GM12878 (cell line): ENCODE measurements at regions not wholly inside any gene's neighbourhood (a gene's known extent, or its start where the extent isn't known, plus 50 kb on each side); places are given as distances from the start of the nearest gene placed in this dataset.

Source experiments
- ATAC-seq: fragments of 200-7000 bp; cut with Tn5 transposase; 3 replicates; pipeline ENCODE4 v1.9.1; 2020; ENCODE audit warnings: mild to moderate bottlenecking, moderate library complexity
- BruUV-seq: library from RNA; stranded (reverse); fragments of 400-500 nt; replicated peaks from 2 replicates; lab custom pipeline; 2021; lab: Mats Ljungman, UMichigan
- CTCF ChIA-PET: fragments of 300-600 bp; sonication (Branson Sonifier 250); formaldehyde crosslinking; extraction: SDS; loops from one replicate; lab custom pipeline; 2021; ENCODE audit warnings: inconsistent platforms; lab: Yijun Ruan, JAX
- POLR2A ChIA-PET: fragments of 350-600 bp; formaldehyde crosslinking; extraction: SDS; loops from one replicate; lab custom pipeline; 2021; ENCODE audit warnings: inconsistent platforms; lab: Charles Lee
- RAD21 ChIA-PET: fragments of 300-600 bp; sonication (Branson Sonifier 250); formaldehyde crosslinking; loops from one replicate; lab custom pipeline; 2023; ENCODE audit warnings: antibody characterized with exemption; ENCODE audit not compliant: unreplicated experiment; lab: Charles Lee
- SMC1A ChIA-PET: fragments of 300-600 bp; sonication (Branson Sonifier 250); formaldehyde crosslinking; loops from one replicate; lab custom pipeline; 2023; ENCODE audit not compliant: unreplicated experiment, uncharacterized antibody; lab: Charles Lee
- DNase-seq: peaks from one replicate; pipeline ENCODE4 v3.0.0-alpha.2; 2011; ENCODE audit warnings: low read depth, low spot score
- FAIRE-seq: peaks from 3 replicates; lab custom pipeline; 2011; peaks lifted over from hg19 to GRCh38; lab: Jason Lieb, UNC
- H2AFZ ChIP-seq: 2 replicates; pipeline ENCODE4 v1.6.0; 2011; ENCODE audit warnings: low read depth, low read length, control low read depth; ENCODE audit not compliant: control insufficient read depth
- H3K27ac ChIP-seq: 2 replicates; pipeline ENCODE4 v1.5.1; 2011; ENCODE audit warnings: control low read depth; ENCODE audit not compliant: control insufficient read depth, insufficient read depth
- H3K27me3 ChIP-seq, 2 experiments: replicated peaks in 1 of 2; 2 replicates each; pipeline versions ENCODE4 v1.6.0 to v1.6.1; 2011; ENCODE audit warnings: low read length in 1 of 2; ENCODE audit not compliant: control insufficient read depth in 2 of 2, insufficient read depth in 2 of 2
- H3K36me3 ChIP-seq, 2 experiments: 2 replicates each; pipeline ENCODE4 v1.5.1; 2011; ENCODE audit warnings: low read length in 1 of 2; ENCODE audit not compliant: control insufficient read depth in 2 of 2, insufficient read depth in 2 of 2
- H3K4me1 ChIP-seq: 2 replicates; pipeline ENCODE4 v1.6.1; 2011; ENCODE audit warnings: mild to moderate bottlenecking, low read length, moderate library complexity, mixed read lengths; ENCODE audit not compliant: control insufficient read depth, insufficient read depth
- H3K4me2 ChIP-seq: 2 replicates; pipeline ENCODE4 v1.6.0; 2011; ENCODE audit warnings: control low read depth; ENCODE audit not compliant: control insufficient read depth, insufficient read depth
- H3K4me3 ChIP-seq: fragments of 200-600 bp; sonication (generic); 2 replicates; pipeline ENCODE4 v1.5.1; 2016
- H3K79me2 ChIP-seq: 2 replicates; pipeline ENCODE4 v1.6.0; 2011; ENCODE audit warnings: low read length; ENCODE audit not compliant: control insufficient read depth, insufficient read depth
- H3K9ac ChIP-seq: 2 replicates; pipeline ENCODE4 v1.8.0; 2011; ENCODE audit warnings: low read length, control low read depth, mixed read lengths; ENCODE audit not compliant: control insufficient read depth, insufficient read depth
- H3K9me3 ChIP-seq: replicated peaks from 3 replicates; pipeline ENCODE4 v1.5.1; 2011; ENCODE audit warnings: mild to moderate bottlenecking, low read length; ENCODE audit not compliant: control insufficient read depth, insufficient read depth
- H4K20me1 ChIP-seq: 2 replicates; pipeline ENCODE4 v1.6.0; 2011; ENCODE audit not compliant: control insufficient read depth, insufficient read depth
- ATF3 ChIP-seq: IDR thresholded peaks from 2 replicates; pipeline ENCODE4 v1.6.1; 2011; ENCODE audit warnings: low read depth, mild to moderate bottlenecking, low read length, moderate library complexity, borderline replicate concordance; ENCODE audit errors: extremely low read depth
- CBFB ChIP-seq: IDR thresholded peaks from 2 replicates; pipeline ENCODE4 v1.6.1; 2016; ENCODE audit warnings: antibody characterized with exemption, low read depth
- FOS ChIP-seq: IDR thresholded peaks from 3 replicates; pipeline ENCODE4 v1.6.1; 2011; ENCODE audit warnings: borderline replicate concordance; ENCODE audit not compliant: insufficient read length; ENCODE audit errors: extremely low read depth
- HCFC1 ChIP-seq: fragments of 150-350 bp; IDR thresholded peaks from 2 replicates; pipeline ENCODE4 v1.6.1; 2014; ENCODE audit warnings: low read length
- HDAC6 ChIP-seq: fragments of 200-600 bp; sonication (generic); IDR thresholded peaks from one replicate; pipeline ENCODE4 v1.8.0; 2017; ENCODE audit warnings: antibody characterized with exemption; ENCODE audit not compliant: unreplicated experiment
- JUND ChIP-seq: IDR thresholded peaks from 2 replicates; pipeline ENCODE4 v1.6.1; 2012; ENCODE audit warnings: low read depth, mild to moderate bottlenecking, low read length, improper control_type of control experiment, moderate library complexity
- MAX ChIP-seq: IDR thresholded peaks from 2 replicates; pipeline ENCODE4 v1.6.1; 2012; ENCODE audit warnings: low read depth, low read length, improper control_type of control experiment
- RELA ChIP-seq: fragments of 450-650 bp; IDR thresholded peaks from 2 replicates; pipeline ENCODE4 v1.8.0; 2014; ENCODE audit warnings: borderline replicate concordance; ENCODE audit not compliant: partially characterized antibody
- SIN3A ChIP-seq: IDR thresholded peaks from 2 replicates; pipeline ENCODE4 v1.6.1; 2012; ENCODE audit warnings: low read depth, low read length, improper control_type of control experiment
- ZBTB4 ChIP-seq: fragments of 450-650 bp; formaldehyde crosslinking; IDR thresholded peaks from 2 replicates; pipeline ENCODE4 v1.4.0; 2022; ENCODE audit warnings: mild to moderate bottlenecking, moderate library complexity
- ZBTB40 ChIP-seq: fragments of 450-650 bp; IDR thresholded peaks from 2 replicates; pipeline ENCODE4 v1.6.1; 2016; ENCODE audit warnings: mild to moderate bottlenecking, moderate library complexity, borderline replicate concordance
- ZNF687 ChIP-seq: fragments of 450-650 bp; IDR thresholded peaks from 2 replicates; pipeline ENCODE4 v1.6.1; 2017; ENCODE audit warnings: mild to moderate bottlenecking, moderate library complexity
- WGBS: methylation state at CpG from one replicate; pipeline ENCODE4 v1.1.6; 2016; ENCODE audit warnings: low lambda C conversion rate; ENCODE audit not compliant: insufficient replicate concordance, insufficient coverage; ENCODE audit errors: missing lambda C conversion rate; 5-methylcytosine and 5-hydroxymethylcytosine counted together
- in situ Hi-C: fragments of 300-500 bp; cut with MboI; formaldehyde crosslinking; loops from 9 replicates; pipeline ENCODE4 v1.14.3; 2018; ENCODE audit warnings: mixed read lengths
- intact Hi-C: fragments of 100-400 bp; cut with micrococcal nuclease; formaldehyde crosslinking; loops from one replicate; pipeline ENCODE4 v1.14.2; 2022; ENCODE audit not compliant: unreplicated experiment

- Histone ChIP-seq H3K36me3 (no peaks in the 10 kb centered on the region), H3K4me2 (no peak overlapping the region), H3K27ac (no peak overlapping the region), H2AFZ (no peak overlapping the region), H3K4me1 (no peaks in the 10 kb centered on the region), H3K9ac (no peak overlapping the region), H3K79me2 (no peaks in the 10 kb centered on the region), H3K4me3 (no peak overlapping the region), H4K20me1 (no peaks in the 10 kb centered on the region), H3K27me3 (no peaks in the 10 kb centered on the region), H3K9me3 (no peaks in the 10 kb centered on the region)
- ChIA-PET POLR2A (no interaction called here), RAD21 (no interaction called here), CTCF (no interaction called here), SMC1A (no interaction called here)
- intact Hi-C loops (no loop called here), in situ Hi-C loops (no loop called here)
- DNase-seq (no peak), FAIRE-seq (no peak), ATAC-seq (no peak)
- no CpG with 5 or more reads among the region's 4 CpGs for WGBS
- no TSS peak for BruUV-seq
- TF ChIP-seq FOS (no peak), ATF3 (no peak), HCFC1 (no peak), ZBTB40 (no peak), HDAC6 (no peak), JUND (no peak), ZBTB4 (no peak), SIN3A (no peak), MAX (no peak), CBFB (no peak), RELA (no peak), ZNF687 (no peak)
Observed at GRCh38 chrY:15447959-15448358, 923.6 kb downstream of the NLGN4Y start.
